ENCODE measurements at regions not wholly inside any gene's neighbourhood (a gene's known extent, or its start where the extent isn't known, plus 50 kb on each side); places are given as distances from the start of the nearest gene placed in this dataset.

GRCh38 chr2:191488135-191488534 lies 189.8 kb upstream of the NABP1 start:
- H3K4me3 ChIP-seq (ENCODE audit: control insufficient read depth, low read depth, low read length): no peak overlapping the region
- DNase-seq (ENCODE audit: low read depth): no peak
- no peak for TF ChIP-seq CTCF (conservative IDR thresholded peaks at IDR 0.05; ENCODE audit: control insufficient read depth, insufficient read depth, low read depth, low read length)

- DNase-seq (ENCODE audit: low read depth): no peak
- no peak overlapping the region for H3K4me3 ChIP-seq (ENCODE audit: control insufficient read depth, low read depth, low read length)
- no peak for TF ChIP-seq CTCF (conservative IDR thresholded peaks at IDR 0.05; ENCODE audit: control insufficient read depth, insufficient read depth, low read depth, low read length)
These were observed 188.8 kb upstream of the NABP1 start for GRCh38 chr2:191489177-191489576.

DNA sequence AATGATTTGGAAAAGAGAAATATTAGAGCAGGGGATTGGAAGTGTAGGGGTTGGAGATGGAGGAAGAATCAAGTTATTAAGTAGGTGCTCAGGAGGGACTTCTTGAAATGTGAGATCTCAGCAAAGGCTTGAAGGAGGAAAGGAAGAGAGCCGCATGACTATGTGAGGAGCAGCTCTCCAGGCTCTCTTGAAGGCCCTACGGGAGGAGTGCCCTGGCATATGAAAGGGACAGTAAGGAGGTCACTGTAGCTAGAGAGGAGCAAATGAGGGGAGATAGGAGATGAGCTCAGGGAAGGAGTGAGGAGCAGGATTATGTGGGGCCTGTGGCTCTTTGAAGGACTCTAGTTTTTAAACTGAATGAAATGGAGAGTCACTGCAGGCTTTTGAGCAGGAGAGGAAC lies 181.1 kb upstream of the NABP1 start:
- no peak for DNase-seq (ENCODE audit: low read depth)
- H3K4me3 ChIP-seq (ENCODE audit: control insufficient read depth, low read depth, low read length): no peak overlapping the region
- TF ChIP-seq CTCF (conservative IDR thresholded peaks at IDR 0.05; ENCODE audit: control insufficient read depth, insufficient read depth, low read depth, low read length): no peak

- no peak for DNase-seq (ENCODE audit: low read depth)
- TF ChIP-seq CTCF (conservative IDR thresholded peaks at IDR 0.05; ENCODE audit: control insufficient read depth, insufficient read depth, low read depth, low read length): no peak
These were observed 180.1 kb upstream of the NABP1 start for GRCh38 chr2:191497822-191498221.

GRCh38 chr2:191499050-191499449 lies 178.9 kb upstream of the NABP1 start:
- no peak for DNase-seq (ENCODE audit: low read depth)
- TF ChIP-seq CTCF (conservative IDR thresholded peaks at IDR 0.05; ENCODE audit: control insufficient read depth, insufficient read depth, low read depth, low read length): no peak
- H3K4me3 ChIP-seq (ENCODE audit: control insufficient read depth, low read depth, low read length): no peak overlapping the region

More at GRCh38 chr2:191497822-191498221, 180.1 kb upstream of the NABP1 start:
- H3K4me3 ChIP-seq (ENCODE audit: control insufficient read depth, low read depth, low read length): no peak overlapping the region

GRCh38 chr2:191499874-191500565 lies 177.9 kb upstream of the NABP1 start:
- TF ChIP-seq CTCF (conservative IDR thresholded peaks at IDR 0.05; ENCODE audit: control insufficient read depth, insufficient read depth, low read depth, low read length): no peak
- peak; percentile 76 for DNase-seq (ENCODE audit: low read depth)

GRCh38 chr2:191500566-191500883 lies 177.4 kb upstream of the NABP1 start:
- no peak for DNase-seq (ENCODE audit: low read depth)
- H3K4me3 ChIP-seq (ENCODE audit: control insufficient read depth, low read depth, low read length): no peak overlapping the region
- no peak for TF ChIP-seq CTCF (conservative IDR thresholded peaks at IDR 0.05; ENCODE audit: control insufficient read depth, insufficient read depth, low read depth, low read length)

More at GRCh38 chr2:191499874-191500565, 177.9 kb upstream of the NABP1 start:
- H3K4me3 ChIP-seq (ENCODE audit: control insufficient read depth, low read depth, low read length): no peak overlapping the region
